Endodermal cell (in vitro differentiated cells): ENCODE measurements at regions not wholly inside any gene's neighbourhood (a gene's known extent, or its start where the extent isn't known, plus 50 kb on each side); places are given as distances from the start of the nearest gene placed in this dataset.

ENCODE experiments used
- DNase-seq: peaks from one replicate; pipeline ENCODE4 v3.0.0-alpha.2; 2017
- H3K27ac ChIP-seq: 2 replicates; pipeline ENCODE4 v1.5.1; 2013; ENCODE audit warnings: mild to moderate bottlenecking, low read depth, low read length, moderate library complexity
- H3K27me3 ChIP-seq: 2 replicates; pipeline ENCODE4 v1.6.1; 2013; ENCODE audit warnings: mild to moderate bottlenecking, low read length, moderate library complexity; ENCODE audit not compliant: insufficient read depth, control insufficient read depth, poor library complexity, severe bottlenecking
- H3K36me3 ChIP-seq: 2 replicates; pipeline ENCODE4 v1.7.0; 2013; ENCODE audit warnings: mild to moderate bottlenecking, low read length, moderate library complexity; ENCODE audit not compliant: control insufficient read depth, insufficient read depth
- H3K4me1 ChIP-seq: one replicate; pipeline ENCODE4 v1.7.0; 2013; ENCODE audit warnings: low read length; ENCODE audit not compliant: control insufficient read depth, insufficient read depth
- H3K4me3 ChIP-seq: 2 replicates; pipeline ENCODE4 v1.5.1; 2013; ENCODE audit warnings: mild to moderate bottlenecking, low read length, moderate library complexity
- H3K9ac ChIP-seq: 2 replicates; pipeline ENCODE4 v1.6.1; 2013; ENCODE audit warnings: mild to moderate bottlenecking, low read length, moderate library complexity; ENCODE audit not compliant: poor library complexity, severe bottlenecking; ENCODE audit errors: extremely low read depth
- H3K9me3 ChIP-seq: 2 replicates; pipeline ENCODE4 v1.6.1; 2013; ENCODE audit warnings: mild to moderate bottlenecking, low read length, moderate library complexity; ENCODE audit not compliant: control insufficient read depth
- H3K27ac Mint-ChIP-seq: 2 replicates; pipeline ENCODE4 v1.8.0; 2020; ENCODE audit warnings: mixed read lengths
- H3K27me3 Mint-ChIP-seq: 2 replicates; pipeline ENCODE4 v1.8.0; 2021; ENCODE audit warnings: mild to moderate bottlenecking, mixed read lengths; ENCODE audit not compliant: insufficient read depth
- H3K36me3 Mint-ChIP-seq: 2 replicates; pipeline ENCODE4 v1.8.0; 2020; ENCODE audit warnings: low read depth, mixed read lengths
- H3K4me1 Mint-ChIP-seq: 2 replicates; pipeline ENCODE4 v1.8.0; 2020; ENCODE audit warnings: mixed read lengths
- H3K4me3 Mint-ChIP-seq: 2 replicates; pipeline ENCODE4 v1.8.0; 2020; ENCODE audit warnings: mild to moderate bottlenecking, moderate library complexity, mixed read lengths
- H3K9me3 Mint-ChIP-seq: 2 replicates; pipeline ENCODE4 v1.8.0; 2020; ENCODE audit warnings: mild to moderate bottlenecking, mixed read lengths
- WGBS, 2 experiments: methylation state at CpG; one replicate each; pipeline versions ENCODE4 v1.1.5 to v1.1.7; 2013; ENCODE audit warnings: missing lambda C conversion rate in 2 of 2, mixed read lengths in 1 of 2; ENCODE audit not compliant: insufficient coverage in 1 of 2, insufficient read length in 1 of 2; 5-methylcytosine and 5-hydroxymethylcytosine counted together
- TF ChIP-seq, protein P1 (sequence below): fragments of 200-600 bp; sonication (generic); conservative IDR thresholded peaks from 2 replicates; pipeline ENCODE4 v1.5.0; 2021; ENCODE audit warnings: antibody characterized with exemption, mild to moderate bottlenecking

DNA sequence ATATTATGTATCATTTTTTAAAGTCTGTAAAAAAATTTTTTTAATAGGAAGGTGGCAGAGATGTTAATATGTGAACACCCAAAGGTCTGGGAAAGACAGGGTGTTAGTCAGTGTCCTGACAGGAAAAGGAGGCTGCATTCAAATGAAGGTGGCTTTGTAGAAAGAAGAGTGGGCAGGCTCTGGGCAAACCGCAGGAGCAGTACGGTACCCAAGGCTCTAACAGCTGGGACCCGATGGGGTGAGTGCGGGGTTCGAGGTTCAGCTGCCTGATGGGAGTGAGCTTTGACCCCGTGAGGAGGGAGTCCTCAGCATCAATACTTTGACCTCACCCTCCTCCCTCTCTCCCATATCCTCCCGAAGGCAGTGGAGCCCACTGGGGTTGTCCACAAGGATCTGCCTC lies 142.5 kb downstream of the C11orf91 start:
- H3K27ac ChIP-seq: no peak overlapping the region
- TF ChIP-seq, protein P1, sequence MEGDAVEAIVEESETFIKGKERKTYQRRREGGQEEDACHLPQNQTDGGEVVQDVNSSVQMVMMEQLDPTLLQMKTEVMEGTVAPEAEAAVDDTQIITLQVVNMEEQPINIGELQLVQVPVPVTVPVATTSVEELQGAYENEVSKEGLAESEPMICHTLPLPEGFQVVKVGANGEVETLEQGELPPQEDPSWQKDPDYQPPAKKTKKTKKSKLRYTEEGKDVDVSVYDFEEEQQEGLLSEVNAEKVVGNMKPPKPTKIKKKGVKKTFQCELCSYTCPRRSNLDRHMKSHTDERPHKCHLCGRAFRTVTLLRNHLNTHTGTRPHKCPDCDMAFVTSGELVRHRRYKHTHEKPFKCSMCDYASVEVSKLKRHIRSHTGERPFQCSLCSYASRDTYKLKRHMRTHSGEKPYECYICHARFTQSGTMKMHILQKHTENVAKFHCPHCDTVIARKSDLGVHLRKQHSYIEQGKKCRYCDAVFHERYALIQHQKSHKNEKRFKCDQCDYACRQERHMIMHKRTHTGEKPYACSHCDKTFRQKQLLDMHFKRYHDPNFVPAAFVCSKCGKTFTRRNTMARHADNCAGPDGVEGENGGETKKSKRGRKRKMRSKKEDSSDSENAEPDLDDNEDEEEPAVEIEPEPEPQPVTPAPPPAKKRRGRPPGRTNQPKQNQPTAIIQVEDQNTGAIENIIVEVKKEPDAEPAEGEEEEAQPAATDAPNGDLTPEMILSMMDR: no peak
- no peak overlapping the region for H3K27ac Mint-ChIP-seq

DNA sequence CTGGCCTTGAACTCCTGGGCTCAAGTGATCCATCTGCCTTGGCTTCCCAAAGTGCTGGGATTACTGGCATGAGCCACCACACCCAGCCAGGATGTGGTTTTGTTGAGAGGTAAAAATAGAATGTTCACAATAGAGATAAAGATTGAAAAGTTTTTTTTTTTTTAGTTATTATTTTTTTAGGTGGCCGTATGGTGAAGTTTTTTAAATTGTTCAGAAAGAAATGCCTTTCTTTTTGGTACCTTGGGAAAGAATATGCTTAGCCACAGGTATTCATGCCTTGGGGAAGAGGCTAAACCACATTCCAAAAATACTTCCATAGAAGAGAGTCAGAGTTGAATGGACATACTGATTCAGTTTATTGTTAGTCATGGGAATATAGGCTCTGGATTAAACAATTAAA lies 143.4 kb downstream of the C11orf91 start:
- no peaks in the 10 kb centered on the region for H3K9me3 ChIP-seq
- no peaks in the 10 kb centered on the region for H3K27me3 ChIP-seq
- no peak for DNase-seq
- 78% methylated on average over 1 of the region's 1 CpG; no CpG with 5 or more reads in 1 of the 2 experiments for WGBS, 2 experiments
- Mint-ChIP-seq H3K27ac (no peak overlapping the region), H3K4me3 (no peak overlapping the region), H3K9me3 (no peaks in the 10 kb centered on the region), H3K4me1 (no peaks in the 10 kb centered on the region), H3K36me3 (no peaks in the 10 kb centered on the region), H3K27me3 (no peaks in the 10 kb centered on the region)
- H3K36me3 ChIP-seq: no peaks in the 10 kb centered on the region
- H3K4me1 ChIP-seq: no peaks in the 10 kb centered on the region
- H3K27ac ChIP-seq: no peak overlapping the region
- TF ChIP-seq, protein P1: no peak
- no peak overlapping the region for H3K9ac ChIP-seq
- H3K4me3 ChIP-seq: no peak overlapping the region

More for the DNA sequence above, 142.5 kb downstream of the C11orf91 start:
- no peak for DNase-seq
- H3K9me3 Mint-ChIP-seq: no peaks in the 10 kb centered on the region
- no peak overlapping the region for H3K4me3 Mint-ChIP-seq
- no peaks in the 10 kb centered on the region for H3K4me1 Mint-ChIP-seq
- WGBS, 2 experiments: 85% methylated on average over 7 of the region's 7 CpGs; no CpG with 5 or more reads in 1 of the 2 experiments
- no peaks in the 10 kb centered on the region for H3K9me3 ChIP-seq
- H3K4me3 ChIP-seq: no peak overlapping the region
- no peaks in the 10 kb centered on the region for H3K27me3 Mint-ChIP-seq
- no peaks in the 10 kb centered on the region for H3K36me3 ChIP-seq
- no peak overlapping the region for H3K9ac ChIP-seq
- no peaks in the 10 kb centered on the region for H3K36me3 Mint-ChIP-seq
- no peaks in the 10 kb centered on the region for H3K27me3 ChIP-seq
- H3K4me1 ChIP-seq: no peaks in the 10 kb centered on the region

DNA sequence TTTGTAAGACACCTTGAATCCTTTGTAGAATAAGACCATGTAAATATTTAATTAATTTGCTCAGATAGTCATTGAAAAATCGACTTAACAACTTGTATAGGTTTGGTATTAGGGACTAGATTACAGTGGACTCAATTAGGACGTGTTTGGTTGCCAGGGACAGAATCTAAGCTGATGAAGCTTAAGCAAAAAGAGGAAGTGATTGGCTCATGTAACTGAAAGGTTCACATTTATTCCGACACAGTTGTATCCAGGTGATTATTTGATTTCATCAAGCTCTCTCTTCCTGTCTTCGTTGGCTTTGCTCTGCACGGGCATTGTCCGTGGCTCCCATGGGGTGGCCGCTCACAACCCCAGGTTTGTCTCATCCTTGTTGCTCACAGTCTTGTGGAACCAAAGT lies 146.4 kb downstream of the C11orf91 start:
- peaks cover 10% of the 10 kb centered on the region for H3K27me3 Mint-ChIP-seq
- no peaks in the 10 kb centered on the region for H3K36me3 ChIP-seq

More for the DNA sequence above, 146.4 kb downstream of the C11orf91 start:
- H3K9ac ChIP-seq: no peak overlapping the region
- H3K4me1 ChIP-seq: no peaks in the 10 kb centered on the region
- no peaks in the 10 kb centered on the region for H3K27me3 ChIP-seq
- Mint-ChIP-seq H3K4me3 (no peak overlapping the region), H3K27ac (no peak overlapping the region), H3K9me3 (no peaks in the 10 kb centered on the region), H3K36me3 (no peaks in the 10 kb centered on the region), H3K4me1 (peaks cover 3% of the 10 kb centered on the region)
- 94 to 96% methylated on average over 6 to 7 of the region's 7 CpGs for WGBS, 2 experiments
- H3K9me3 ChIP-seq: no peaks in the 10 kb centered on the region
- H3K4me3 ChIP-seq: no peak overlapping the region
- TF ChIP-seq, protein P1: no peak
- H3K27ac ChIP-seq: no peak overlapping the region
- DNase-seq: no peak
